SK-N-MC (cell line): ENCODE measurements at regions not wholly inside any gene's neighbourhood (a gene's known extent, or its start where the extent isn't known, plus 50 kb on each side); places are given as distances from the start of the nearest gene placed in this dataset.

Experiments
- EZH2 ChIP-seq: fragments of 200-600 bp; sonication (generic); IDR thresholded peaks from one replicate; pipeline ENCODE4 v1.6.1; 2017; ENCODE audit warnings: antibody characterized with exemption
- POLR2AphosphoS5 ChIP-seq: IDR thresholded peaks from 2 replicates; pipeline ENCODE4 v1.6.1; 2012; ENCODE audit warnings: mild to moderate bottlenecking, low read depth, low read length, borderline replicate concordance

- TF ChIP-seq EZH2 (no peak), POLR2AphosphoS5 (no peak)
These were observed 424.3 kb upstream of the ACVR2A start for GRCh38 chr2:147420517-147420916.
